Fibroblast of mammary gland (primary cell): ENCODE measurements at regions not wholly inside any gene's neighbourhood (a gene's known extent, or its start where the extent isn't known, plus 50 kb on each side); places are given as distances from the start of the nearest gene placed in this dataset.

Source experiments
- DNase-seq: peaks from one replicate; pipeline ENCODE4 v3.0.0-alpha.2; 2010; ENCODE audit warnings: low read depth
- H3K4me3 ChIP-seq: 2 replicates; pipeline ENCODE4 v1.5.1; 2011; ENCODE audit warnings: low read depth, mild to moderate bottlenecking, low read length, moderate library complexity; ENCODE audit not compliant: control insufficient read depth
- CTCF ChIP-seq: conservative IDR thresholded peaks from 2 replicates; pipeline ENCODE4 v1.5.1; 2011; ENCODE audit warnings: low read depth, low read length, inconsistent platforms; ENCODE audit not compliant: control insufficient read depth, insufficient read depth

DNA sequence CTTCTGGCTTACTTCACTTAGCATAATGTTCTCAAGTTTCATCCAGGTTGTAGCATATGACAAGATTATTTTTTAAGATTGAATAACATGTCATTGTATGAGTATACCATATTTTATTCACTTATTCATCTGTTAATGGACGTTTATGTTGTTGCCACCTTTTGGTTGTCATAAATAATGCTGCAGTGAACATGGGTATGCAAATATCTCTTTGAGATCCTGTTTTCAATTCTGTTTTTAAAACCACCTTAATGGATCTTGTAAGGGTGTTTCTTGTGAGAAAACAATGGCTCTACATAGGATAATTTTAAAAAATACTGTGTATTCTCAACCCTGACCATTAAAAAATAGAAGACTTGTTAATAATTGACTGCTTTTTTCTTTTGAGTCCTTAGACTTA, 290.7 kb upstream of the TMEM229A start:
- DNase-seq = no peak
- no peak for TF ChIP-seq CTCF
- no peak overlapping the region for H3K4me3 ChIP-seq

DNA sequence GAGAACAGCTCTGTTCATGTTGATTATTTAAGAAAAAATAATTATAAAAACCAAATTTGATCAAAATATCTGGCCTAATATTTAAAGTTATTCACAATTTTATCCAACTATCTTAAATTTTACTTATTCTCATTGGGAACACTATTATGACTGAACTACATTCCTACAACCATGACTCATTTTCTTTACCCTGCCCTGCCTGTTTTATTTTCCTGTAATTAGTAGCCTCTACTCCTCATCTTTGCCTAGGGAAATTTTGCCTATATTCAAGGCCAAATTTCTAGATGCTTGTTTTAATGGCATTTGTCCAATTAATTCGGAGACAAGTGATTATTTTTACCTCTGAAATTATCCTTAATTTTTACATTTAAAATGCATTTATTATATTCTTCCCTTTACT, 289.7 kb upstream of the TMEM229A start:
- TF ChIP-seq CTCF = no peak
- DNase-seq = no peak
- H3K4me3 ChIP-seq = no peak overlapping the region

DNA sequence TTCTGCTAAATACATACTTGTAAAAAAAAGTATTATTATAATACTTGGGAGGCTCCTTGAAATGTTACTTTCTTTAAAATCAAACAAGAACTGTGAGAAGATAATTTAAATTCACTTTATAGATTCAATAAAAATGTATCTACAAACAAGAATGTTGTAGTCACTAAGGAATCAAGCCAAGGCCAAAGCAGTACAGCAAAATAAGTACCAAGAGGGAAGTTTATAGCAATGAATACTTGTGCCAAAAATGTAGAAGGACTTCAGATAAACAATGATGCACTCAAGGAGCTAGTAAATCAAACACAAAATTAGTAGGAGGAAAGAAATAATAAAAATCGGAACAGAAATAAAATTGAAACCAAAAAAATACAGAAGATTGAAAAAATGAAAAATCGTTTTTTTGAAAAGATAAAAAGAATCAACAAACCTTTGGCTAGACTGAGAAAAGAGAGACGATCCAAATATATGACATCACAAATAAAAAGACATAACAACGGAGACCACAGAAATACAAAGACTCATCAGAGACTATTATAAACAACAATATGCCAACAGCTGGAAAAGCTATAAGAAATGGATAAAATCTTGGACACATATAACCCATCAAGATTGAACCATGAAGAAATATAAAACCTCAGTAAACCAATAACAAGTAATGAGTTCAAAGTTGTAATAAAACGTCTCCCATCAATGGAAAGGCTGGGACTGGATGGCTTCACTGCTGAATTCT, 286.0 kb upstream of the TMEM229A start:
- H3K4me3 ChIP-seq = no peak overlapping the region
- no peak for DNase-seq
- TF ChIP-seq CTCF = no peak

DNA sequence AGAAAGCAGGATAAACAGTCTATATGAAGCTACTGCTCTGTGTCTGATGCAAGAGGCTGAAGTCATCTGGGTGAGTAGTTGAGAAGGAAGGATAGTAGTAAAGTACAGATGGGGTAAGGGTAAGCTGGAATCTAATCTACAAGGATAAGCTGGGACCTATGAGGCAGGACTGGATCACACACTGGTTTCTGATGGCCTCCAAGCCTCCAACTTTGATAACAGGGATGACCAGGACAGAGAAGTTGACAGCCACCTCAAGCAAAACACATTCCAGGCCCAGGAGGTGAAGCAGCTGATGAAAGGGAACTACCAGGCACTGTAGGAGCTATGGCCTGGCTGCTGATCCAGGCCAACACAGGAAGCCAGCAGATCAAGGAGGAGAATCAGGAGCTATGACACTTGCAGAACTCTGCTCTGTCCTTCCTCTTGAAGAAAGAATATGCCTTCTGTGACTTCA, 278.1 kb upstream of the TMEM229A start:
- H3K4me3 ChIP-seq = no peak overlapping the region
- no peak for DNase-seq
- TF ChIP-seq CTCF = no peak

DNA sequence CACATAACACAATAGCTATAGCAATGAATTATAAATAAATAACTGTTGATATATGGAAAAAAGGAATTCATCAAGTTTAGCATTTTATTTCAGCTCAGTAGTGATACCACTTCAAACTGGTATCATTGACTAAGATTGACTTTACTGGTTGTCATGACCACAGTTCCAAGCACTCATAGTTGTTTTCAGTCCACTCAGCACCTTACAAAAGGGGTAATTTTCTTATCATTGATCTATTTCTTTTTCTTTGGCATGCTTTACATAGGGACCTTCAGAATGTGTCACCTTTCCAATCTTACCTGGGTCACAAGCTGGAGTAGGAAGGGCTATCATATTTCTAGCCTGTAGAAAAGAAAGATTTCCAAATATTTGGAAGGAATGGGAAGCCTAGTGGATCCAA, 275.5 kb upstream of the TMEM229A start:
- no peak for TF ChIP-seq CTCF
- no peak overlapping the region for H3K4me3 ChIP-seq

GRCh38 chr7:124295289-124295688, 262.4 kb upstream of the TMEM229A start:
- no peak for DNase-seq
- no peak overlapping the region for H3K4me3 ChIP-seq
- TF ChIP-seq CTCF = no peak

More for the DNA sequence above, 275.5 kb upstream of the TMEM229A start:
- DNase-seq = no peak
